CD4-positive, CD25-positive, alpha-beta regulatory T cell (primary cell): ENCODE measurements at regions not wholly inside any gene's neighbourhood (a gene's known extent, or its start where the extent isn't known, plus 50 kb on each side); places are given as distances from the start of the nearest gene placed in this dataset.
"Not testable (repeated sequence)": the region's sequence is repeated elsewhere in the genome, so short reads cannot be mapped to it uniquely, and the experiment has no call there.

ENCODE experiments used
- ATAC-seq, 2 donors: fragments of 150-1000 bp; cut with Tn5 transposase; one replicate each; pipeline ENCODE4 v1.10.0; 2021; ENCODE audit warnings: low read depth in 2 of 2, moderate number of reproducible peaks in 2 of 2, moderate library complexity in 1 of 2
- DNase-seq, 3 donors: peaks; one replicate each; pipeline versions ENCODE4 v3.0.0 to v3.0.0-alpha.2; 2012 to 2022; ENCODE audit warnings: mixed read lengths in 1 of 3
- H3K27ac ChIP-seq: one replicate; pipeline ENCODE4 v1.7.0; 2013; ENCODE audit warnings: mild to moderate bottlenecking, low read length; ENCODE audit not compliant: insufficient read depth, poor library complexity, severe bottlenecking
- H3K27me3 ChIP-seq: one replicate; pipeline ENCODE4 v1.7.0; 2013; ENCODE audit warnings: low read length; ENCODE audit not compliant: control insufficient read depth, insufficient read depth
- H3K36me3 ChIP-seq: one replicate; pipeline ENCODE4 v1.7.0; 2013; ENCODE audit warnings: mild to moderate bottlenecking, low read length, moderate library complexity; ENCODE audit not compliant: control insufficient read depth, insufficient read depth
- H3K4me1 ChIP-seq: 2 replicates; pipeline ENCODE4 v1.7.0; 2013; ENCODE audit warnings: mild to moderate bottlenecking, low read length; ENCODE audit not compliant: insufficient read depth, control insufficient read depth, poor library complexity, severe bottlenecking
- H3K4me3 ChIP-seq: one replicate; pipeline ENCODE4 v1.7.0; 2013; ENCODE audit warnings: low read depth, mild to moderate bottlenecking, low read length, moderate library complexity
- H3K9me3 ChIP-seq, 2 experiments: 1 replicate in 1 of 2; 2 replicates in 1 of 2; pipeline ENCODE4 v1.7.0; 2013; ENCODE audit warnings: low read length in 2 of 2, mild to moderate bottlenecking in 1 of 2, moderate library complexity in 1 of 2; ENCODE audit not compliant: control insufficient read depth in 2 of 2
- H3K27ac Mint-ChIP-seq, 3 donors: one replicate each; pipeline ENCODE4 v1.8.0; 2020 to 2022; ENCODE audit warnings: mild to moderate bottlenecking in 3 of 3, mixed read lengths in 3 of 3, moderate library complexity in 2 of 3
- H3K27me3 Mint-ChIP-seq: one replicate; pipeline ENCODE4 v1.8.0; 2022; ENCODE audit warnings: mild to moderate bottlenecking, mixed read lengths
- H3K36me3 Mint-ChIP-seq: one replicate; pipeline ENCODE4 v1.8.0; 2020; ENCODE audit warnings: mixed read lengths
- H3K4me1 Mint-ChIP-seq, 4 donors: one replicate each; pipeline ENCODE4 v1.8.0; 2020 to 2022; ENCODE audit warnings: mixed read lengths in 4 of 4, mild to moderate bottlenecking in 1 of 4
- H3K4me3 Mint-ChIP-seq, 4 donors: one replicate each; pipeline ENCODE4 v1.8.0; 2020 to 2022; ENCODE audit warnings: mild to moderate bottlenecking in 4 of 4, mixed read lengths in 4 of 4, moderate library complexity in 3 of 4
- H3K9me3 Mint-ChIP-seq, 7 donors: one replicate each; pipeline ENCODE4 v1.8.0; 2020 to 2022; ENCODE audit warnings: mixed read lengths in 7 of 7, mild to moderate bottlenecking in 3 of 7, moderate library complexity in 2 of 7

- H3K4me3 ChIP-seq, H3K9me3 ChIP-seq, H3K27ac Mint-ChIP-seq, H3K4me3 Mint-ChIP-seq, ATAC-seq, H3K4me1 ChIP-seq, DNase-seq, H3K36me3 Mint-ChIP-seq, H3K4me1 Mint-ChIP-seq, H3K27ac ChIP-seq, H3K9me3 Mint-ChIP-seq, H3K27me3 Mint-ChIP-seq, H3K27me3 ChIP-seq, H3K36me3 ChIP-seq: not testable (repeated sequence)
Observed at GRCh38 chr20:47889751-47890150, 104.5 kb upstream of the SULF2 start.

GRCh38 chr20:47888351-47888750 lies 103.1 kb upstream of the SULF2 start:
- Histone ChIP-seq H3K27me3 (no peaks in the 10 kb centered on the region), H3K4me3 (no peak overlapping the region), H3K9me3 (no peaks in the 10 kb centered on the region), H3K36me3 (no peaks in the 10 kb centered on the region), H3K27ac (no peak overlapping the region), H3K4me1 (no peaks in the 10 kb centered on the region)
- H3K27ac Mint-ChIP-seq: no peak overlapping the region
- H3K36me3 Mint-ChIP-seq: no peaks in the 10 kb centered on the region
- no peak overlapping the region for H3K4me3 Mint-ChIP-seq
- H3K27me3 Mint-ChIP-seq: peaks cover 5% of the 10 kb centered on the region
- no peaks in the 10 kb centered on the region for H3K4me1 Mint-ChIP-seq
- DNase-seq (no peak), ATAC-seq (no peak)
- H3K9me3 Mint-ChIP-seq: peaks cover 0 to 1% (median 0%) of the 10 kb centered on the region in 7 donors

GRCh38 chr20:47887477-47888080 lies 102.3 kb upstream of the SULF2 start:
- no peaks in the 10 kb centered on the region for H3K36me3 Mint-ChIP-seq
- H3K36me3 ChIP-seq: no peaks in the 10 kb centered on the region
- no peaks in the 10 kb centered on the region for H3K9me3 ChIP-seq
- no peaks in the 10 kb centered on the region for H3K4me1 Mint-ChIP-seq
- no peak overlapping the region for H3K27ac Mint-ChIP-seq
- H3K27me3 Mint-ChIP-seq: peaks cover 5% of the 10 kb centered on the region
- no peak for DNase-seq
- no peaks in the 10 kb centered on the region for H3K4me1 ChIP-seq
- no peak overlapping the region for H3K27ac ChIP-seq
- no peaks in the 10 kb centered on the region for H3K27me3 ChIP-seq
- no peak for ATAC-seq
- no peak overlapping the region for H3K4me3 Mint-ChIP-seq
- H3K4me3 ChIP-seq: no peak overlapping the region
- peaks cover 0 to 1% (median 0%) of the 10 kb centered on the region in 7 donors for H3K9me3 Mint-ChIP-seq

GRCh38 chr20:47887064-47887463 lies 101.8 kb upstream of the SULF2 start:
- H3K27ac Mint-ChIP-seq: no peak overlapping the region
- ATAC-seq: no peak
- Histone ChIP-seq H3K9me3 (no peaks in the 10 kb centered on the region), H3K36me3 (no peaks in the 10 kb centered on the region), H3K27ac (no peak overlapping the region), H3K4me3 (no peak overlapping the region), H3K27me3 (no peaks in the 10 kb centered on the region), H3K4me1 (no peaks in the 10 kb centered on the region)
- H3K36me3 Mint-ChIP-seq: no peaks in the 10 kb centered on the region
- DNase-seq: no peak
- peaks cover 5% of the 10 kb centered on the region for H3K27me3 Mint-ChIP-seq
- peaks cover 0 to 1% (median 0%) of the 10 kb centered on the region in 7 donors for H3K9me3 Mint-ChIP-seq
- H3K4me3 Mint-ChIP-seq: no peak overlapping the region
- no peaks in the 10 kb centered on the region for H3K4me1 Mint-ChIP-seq

- Mint-ChIP-seq H3K27me3 (peaks cover 5% of the 10 kb centered on the region), H3K4me3 (no peak overlapping the region), H3K27ac (no peak overlapping the region), H3K9me3 (peaks cover 0 to 1% (median 0%) of the 10 kb centered on the region in 7 donors), H3K36me3 (no peaks in the 10 kb centered on the region), H3K4me1 (no peaks in the 10 kb centered on the region)
- ATAC-seq (no peak), DNase-seq (no peak)
- H3K27me3 ChIP-seq: no peaks in the 10 kb centered on the region
- H3K27ac ChIP-seq: no peak overlapping the region
- no peaks in the 10 kb centered on the region for H3K4me1 ChIP-seq
- no peaks in the 10 kb centered on the region for H3K9me3 ChIP-seq
- no peaks in the 10 kb centered on the region for H3K36me3 ChIP-seq
- no peak overlapping the region for H3K4me3 ChIP-seq
Observed at GRCh38 chr20:47886454-47887041, 101.3 kb upstream of the SULF2 start.

- DNase-seq: no peak
- no peak overlapping the region for H3K27ac ChIP-seq
- no peaks in the 10 kb centered on the region for H3K36me3 ChIP-seq
- H3K36me3 Mint-ChIP-seq: no peaks in the 10 kb centered on the region
- no peaks in the 10 kb centered on the region for H3K9me3 ChIP-seq
- H3K4me1 ChIP-seq: no peaks in the 10 kb centered on the region
- peaks cover 0 to 1% (median 0%) of the 10 kb centered on the region in 7 donors for H3K9me3 Mint-ChIP-seq
- no peaks in the 10 kb centered on the region for H3K4me1 Mint-ChIP-seq
- ATAC-seq: no peak
- no peak overlapping the region for H3K4me3 Mint-ChIP-seq
- H3K4me3 ChIP-seq: no peak overlapping the region
- H3K27me3 Mint-ChIP-seq: peaks cover 5% of the 10 kb centered on the region
- no peak overlapping the region for H3K27ac Mint-ChIP-seq
- no peaks in the 10 kb centered on the region for H3K27me3 ChIP-seq
Observed at GRCh38 chr20:47885909-47886453, 100.7 kb upstream of the SULF2 start.

- H3K27ac ChIP-seq, H3K36me3 Mint-ChIP-seq, H3K4me1 ChIP-seq, H3K9me3 Mint-ChIP-seq, H3K27me3 ChIP-seq, H3K27ac Mint-ChIP-seq, H3K4me1 Mint-ChIP-seq, H3K4me3 ChIP-seq, ATAC-seq, DNase-seq, H3K4me3 Mint-ChIP-seq, H3K36me3 ChIP-seq, H3K27me3 Mint-ChIP-seq, H3K9me3 ChIP-seq: not testable (repeated sequence)
Observed at GRCh38 chr20:47883940-47884339, 98.7 kb upstream of the SULF2 start.

GRCh38 chr20:47883186-47883585 lies 97.9 kb upstream of the SULF2 start:
- H3K36me3 ChIP-seq: no peaks in the 10 kb centered on the region
- H3K4me1 ChIP-seq: no peaks in the 10 kb centered on the region
- no peaks in the 10 kb centered on the region for H3K9me3 ChIP-seq
- Mint-ChIP-seq H3K27me3 (peaks cover 5% of the 10 kb centered on the region), H3K9me3 (peaks cover 0 to 1% (median 0%) of the 10 kb centered on the region in 7 donors), H3K27ac (no peak overlapping the region), H3K4me1 (no peaks in the 10 kb centered on the region), H3K4me3 (no peak overlapping the region), H3K36me3 (no peaks in the 10 kb centered on the region)
- H3K27ac ChIP-seq: no peak overlapping the region
- ATAC-seq: no peak
- DNase-seq: no peak
- no peaks in the 10 kb centered on the region for H3K27me3 ChIP-seq
- no peak overlapping the region for H3K4me3 ChIP-seq
